ENCODE measurements at regions not wholly inside any gene's neighbourhood (a gene's known extent, or its start where the extent isn't known, plus 50 kb on each side); places are given as distances from the start of the nearest gene placed in this dataset.

DNA sequence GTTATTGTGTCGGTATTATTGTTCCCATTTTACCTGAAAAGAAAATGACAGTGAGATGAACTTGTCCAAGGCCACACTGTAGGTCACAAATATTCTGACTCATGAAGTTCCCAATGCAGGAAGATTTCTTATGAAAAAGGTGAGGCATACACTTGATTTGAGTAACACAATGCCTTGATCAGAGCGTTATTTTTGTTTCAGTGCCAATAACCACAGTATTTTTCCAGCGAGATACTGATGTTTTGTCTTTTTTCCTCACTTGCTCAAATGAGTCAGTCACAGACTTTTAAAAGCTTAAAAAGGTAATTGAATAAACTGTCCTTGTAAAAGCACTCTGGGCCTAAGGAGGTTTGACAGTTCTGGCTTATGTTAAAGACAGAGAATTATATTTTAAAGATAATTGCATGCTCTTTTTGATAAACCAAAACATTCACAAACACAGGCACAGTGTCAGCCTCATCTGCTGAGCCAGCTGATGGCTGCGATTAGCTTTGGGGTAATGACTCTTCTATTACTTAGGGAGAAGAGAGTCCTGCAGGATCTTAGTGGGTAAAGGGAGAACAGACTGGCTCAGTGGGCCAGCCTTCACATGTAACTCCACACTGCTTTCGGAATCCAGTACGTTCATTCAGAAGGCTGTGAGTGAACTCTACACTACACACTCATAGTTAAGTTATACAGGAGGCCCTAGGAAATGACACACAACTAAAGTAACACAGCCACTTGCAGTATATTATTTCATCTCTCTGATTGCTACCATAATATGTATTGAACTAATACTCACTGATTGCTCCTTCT lies 165.5 kb upstream of the CD180 start (continued):
- TF ChIP-seq, protein P1, sequence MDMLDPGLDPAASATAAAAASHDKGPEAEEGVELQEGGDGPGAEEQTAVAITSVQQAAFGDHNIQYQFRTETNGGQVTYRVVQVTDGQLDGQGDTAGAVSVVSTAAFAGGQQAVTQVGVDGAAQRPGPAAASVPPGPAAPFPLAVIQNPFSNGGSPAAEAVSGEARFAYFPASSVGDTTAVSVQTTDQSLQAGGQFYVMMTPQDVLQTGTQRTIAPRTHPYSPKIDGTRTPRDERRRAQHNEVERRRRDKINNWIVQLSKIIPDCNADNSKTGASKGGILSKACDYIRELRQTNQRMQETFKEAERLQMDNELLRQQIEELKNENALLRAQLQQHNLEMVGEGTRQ (IDR thresholded peaks at IDR 0.05; ENCODE audit: borderline replicate concordance, low read depth, low read length), result no peak
- TF ChIP-seq ELF1 (IDR thresholded peaks at IDR 0.05) (no peak), SMC3 (IDR thresholded peaks at IDR 0.05; ENCODE audit: low read depth, low read length) (no peak; the same call in 1 of the 2 replicates), CHD2 (IDR thresholded peaks at IDR 0.05; ENCODE audit: low read length, partially characterized antibody) (peak; percentile 83), JUND (IDR thresholded peaks at IDR 0.05) (peak; percentile 45; the same call in 1 of the 2 replicates), FOXM1 (IDR thresholded peaks at IDR 0.05; ENCODE audit: low read depth) (0 out of 2 replicates have a peak, but pooled peaks have one; percentile 50), NRF1 (IDR thresholded peaks at IDR 0.05; ENCODE audit: low read depth, low read length) (no peak)

DNA sequence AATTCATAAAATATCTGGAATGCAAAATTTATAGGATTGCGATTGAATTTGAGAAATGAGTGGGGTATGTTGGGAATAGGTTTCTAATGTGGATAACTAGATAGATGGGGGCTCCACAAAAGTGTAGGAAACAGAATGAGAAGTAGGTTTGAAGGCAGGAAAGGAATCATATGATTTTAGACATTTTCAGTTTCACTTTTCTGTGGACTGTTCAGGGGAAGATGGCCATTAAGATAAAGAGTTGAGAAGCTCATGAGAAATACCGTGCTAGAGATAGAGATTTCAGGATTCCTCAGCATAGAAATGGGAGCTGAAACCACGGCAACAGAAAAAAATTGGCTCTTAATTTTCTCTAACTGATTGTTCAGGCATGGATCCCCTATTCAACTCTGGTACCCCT lies 163.4 kb upstream of the CD180 start:
- Histone ChIP-seq H3K9ac (no peak overlapping the region), H3K9me2 (no peaks in the 10 kb centered on the region), H3K36me3 (replicated peaks in 1 of 2; ENCODE audit: control insufficient read depth in 1 of 2, insufficient read depth in 2 of 2, low read length in 1 of 2) (no peaks in the 10 kb centered on the region), H3K27me3 (ENCODE audit: insufficient read depth) (no peaks in the 10 kb centered on the region), H4K20me1 (ENCODE audit: insufficient read depth) (no peaks in the 10 kb centered on the region), H3K9me3 (no peaks in the 10 kb centered on the region), H3K4me1 (ENCODE audit: control insufficient read depth in 1 of 2, insufficient read depth in 2 of 2, low read depth in 1 of 2, low read length in 1 of 2) (peaks cover 15 to 38% of the 10 kb centered on the region in 2 experiments; a peak in 3 of 4 replicates), H2AFZ (ENCODE audit: low read depth) (no peak overlapping the region), H3K4me3 (ENCODE audit: low read depth in 2 of 2, low read length in 1 of 2) (no peak overlapping the region), H3F3A (replicated peaks; ENCODE audit: insufficient read depth) (peaks cover 10% of the 10 kb centered on the region), H3K27ac (ENCODE audit: low read depth in 2 of 2, low read length in 1 of 2) (no peak overlapping the region), H3K4me2 (0 out of 2 replicates have a peak overlapping the region, but pooled peaks have one; percentile 9), H3K79me2 (ENCODE audit: insufficient read depth) (no peaks in the 10 kb centered on the region)
- CTCF ChIA-PET, result interaction anchor here (1.5 kb wide), 2 partner anchors 18 to 892 kb away, joined by 3 to 7 read pairs; no protein-coding TSS in a partner anchor
- no peak for DNase-seq
- 56% methylated on average over 3 of the region's 3 CpGs for WGBS (ENCODE audit: low lambda C conversion rate)
- TF ChIP-seq TAF1 (IDR thresholded peaks at IDR 0.05; ENCODE audit: borderline replicate concordance, low read depth, low read length), result no peak
- TF ChIP-seq, protein P1 (IDR thresholded peaks at IDR 0.05; ENCODE audit: borderline replicate concordance, low read depth, low read length), result no peak
- no peak for TF ChIP-seq MAX (IDR thresholded peaks at IDR 0.05; ENCODE audit: low read depth)
- no peak for TF ChIP-seq CHD2 (IDR thresholded peaks at IDR 0.05; ENCODE audit: low read length, partially characterized antibody)
- no peak for TF ChIP-seq RXRA (IDR thresholded peaks at IDR 0.05; ENCODE audit: borderline replicate concordance, low read depth)
- TF ChIP-seq USF1 (IDR thresholded peaks at IDR 0.05; ENCODE audit: borderline replicate concordance, low read depth), result no peak
- POLR2A ChIA-PET, result no interaction called here

DNA sequence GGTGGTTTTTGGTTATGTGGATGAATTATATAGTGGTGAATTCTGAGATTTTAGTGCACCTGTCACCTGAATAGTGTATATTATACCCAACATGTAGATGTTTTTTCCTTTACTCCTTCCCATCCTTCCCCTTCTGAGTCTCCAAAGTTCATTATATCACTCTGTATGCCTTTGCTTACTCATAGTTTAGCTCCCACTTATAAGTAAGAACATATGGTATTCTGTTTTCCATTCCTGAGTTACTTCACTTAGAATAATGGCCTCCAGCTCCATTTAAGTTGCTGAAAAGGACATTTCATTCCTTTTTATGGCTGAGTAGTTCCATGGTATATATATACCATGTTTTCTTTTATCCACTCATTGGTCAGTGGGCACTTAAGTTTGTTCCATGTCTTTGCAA lies 161.6 kb upstream of the CD180 start:
- Histone ChIP-seq H3K27me3 (ENCODE audit: insufficient read depth) (no peaks in the 10 kb centered on the region), H3K9me2 (no peaks in the 10 kb centered on the region), H3K27ac (ENCODE audit: low read depth in 2 of 2, low read length in 1 of 2) (no peak overlapping the region), H3K36me3 (replicated peaks in 1 of 2; ENCODE audit: control insufficient read depth in 1 of 2, insufficient read depth in 2 of 2, low read length in 1 of 2) (no peaks in the 10 kb centered on the region), H2AFZ (ENCODE audit: low read depth) (no peak overlapping the region), H3K4me3 (ENCODE audit: low read depth in 2 of 2, low read length in 1 of 2) (no peak overlapping the region), H3K79me2 (ENCODE audit: insufficient read depth) (no peaks in the 10 kb centered on the region), H3K4me2 (no peak overlapping the region), H3K9ac (no peak overlapping the region), H4K20me1 (ENCODE audit: insufficient read depth) (no peaks in the 10 kb centered on the region), H3K4me1 (ENCODE audit: control insufficient read depth in 1 of 2, insufficient read depth in 2 of 2, low read depth in 1 of 2, low read length in 1 of 2) (peaks cover 15 to 44% of the 10 kb centered on the region in 2 experiments; a peak in 3 of 4 replicates), H3K9me3 (no peaks in the 10 kb centered on the region), H3F3A (replicated peaks; ENCODE audit: insufficient read depth) (peaks cover 10% of the 10 kb centered on the region)
- CTCF ChIA-PET, result interaction anchor here (1.6 kb wide), 1 partner anchor 112 kb away, joined by 5 read pairs; no protein-coding TSS in a partner anchor
- POLR2A ChIA-PET, result no interaction called here
- TF ChIP-seq FOSL2 (IDR thresholded peaks at IDR 0.05; ENCODE audit: borderline replicate concordance, low read depth) (no peak), JUND (IDR thresholded peaks at IDR 0.05) (no peak)
- no peak for DNase-seq
